T-helper 1 cell (primary cell): ENCODE measurements at regions not wholly inside any gene's neighbourhood (a gene's known extent, or its start where the extent isn't known, plus 50 kb on each side); places are given as distances from the start of the nearest gene placed in this dataset.

Experiments used
- DNase-seq, 5 donors: peaks; one replicate each; pipeline ENCODE4 v3.0.0-alpha.2; 2012 to 2020

DNA sequence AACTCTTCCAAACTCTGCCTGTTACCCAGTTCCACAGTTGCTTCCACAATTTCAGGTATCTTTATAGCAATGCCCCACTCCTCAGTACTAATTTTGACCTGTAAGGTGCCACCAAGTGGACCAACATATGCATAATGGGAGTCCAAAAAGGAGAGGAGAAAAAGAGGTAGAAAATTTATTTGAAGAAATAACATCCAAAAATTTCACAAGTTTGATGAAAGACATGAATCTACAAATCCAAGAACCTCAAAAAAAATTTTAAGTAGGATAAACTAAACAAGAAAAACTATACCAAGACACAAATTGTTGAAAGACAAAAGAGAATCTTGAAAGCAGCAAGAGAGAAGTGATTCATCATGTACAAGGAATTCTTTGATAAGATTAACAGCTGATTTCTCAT lies 79.8 kb downstream of the BARX1 start:
- DNase-seq: no peak

DNA sequence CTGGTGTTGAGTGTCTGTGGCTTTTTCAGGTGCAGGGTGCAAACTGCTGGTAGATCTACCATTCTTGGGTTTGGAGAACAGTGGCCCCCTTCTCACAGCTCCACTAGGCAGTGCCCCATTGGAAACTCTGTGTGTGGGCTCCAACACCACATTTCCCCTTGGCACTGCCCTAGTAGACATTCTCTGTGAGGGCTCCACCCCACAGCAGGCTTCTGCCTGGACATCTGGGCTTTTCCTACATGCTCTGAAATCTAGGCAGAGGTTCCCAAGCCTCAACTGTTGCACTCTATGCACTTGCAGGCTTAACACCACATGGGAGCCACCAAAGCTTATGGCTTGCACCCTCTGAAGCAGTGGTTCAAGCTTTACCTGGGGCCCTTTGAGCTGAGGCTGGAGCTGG lies 80.9 kb downstream of the BARX1 start:
- no peak for DNase-seq

DNA sequence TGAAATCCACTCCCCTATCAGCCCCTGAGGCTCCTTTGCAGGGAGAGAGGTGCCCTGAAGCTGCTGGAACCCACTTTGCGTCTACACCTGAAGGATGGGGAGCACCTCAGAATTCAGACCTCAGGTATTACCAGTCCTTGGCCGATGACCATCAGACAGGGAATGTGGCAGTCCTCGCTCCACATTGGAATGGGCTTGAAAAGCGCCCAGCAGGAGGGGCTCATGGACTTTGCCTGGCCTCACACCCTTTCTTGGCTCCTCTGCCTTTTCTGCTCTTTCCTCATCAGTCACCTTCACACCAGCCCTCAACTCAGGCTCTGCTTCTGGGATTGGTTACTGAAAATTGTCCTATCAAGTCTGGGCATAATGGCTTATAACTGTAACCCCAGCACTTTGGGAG lies 83.9 kb downstream of the BARX1 start:
- no peak for DNase-seq

DNA sequence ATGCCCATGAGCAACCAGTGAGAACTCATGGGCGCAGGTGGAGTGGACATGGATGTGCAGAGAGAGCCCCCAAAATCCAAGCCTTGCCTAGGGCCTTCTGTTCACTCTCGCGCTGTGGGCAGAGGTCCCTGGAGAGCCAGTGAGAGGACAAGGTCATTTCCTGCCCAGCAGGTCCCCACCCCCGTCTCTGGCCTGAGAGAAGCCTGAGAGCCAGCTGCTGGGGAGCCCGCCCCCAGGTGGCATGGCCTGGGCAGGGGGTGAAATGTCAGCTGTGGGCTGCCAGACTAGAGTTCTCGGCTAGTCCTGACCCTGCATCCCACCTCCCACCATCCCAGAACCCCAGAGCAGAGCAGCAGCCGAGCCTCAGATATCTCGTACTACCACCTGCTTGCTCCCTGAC lies 85.3 kb downstream of the BARX1 start:
- DNase-seq: no peak

DNA sequence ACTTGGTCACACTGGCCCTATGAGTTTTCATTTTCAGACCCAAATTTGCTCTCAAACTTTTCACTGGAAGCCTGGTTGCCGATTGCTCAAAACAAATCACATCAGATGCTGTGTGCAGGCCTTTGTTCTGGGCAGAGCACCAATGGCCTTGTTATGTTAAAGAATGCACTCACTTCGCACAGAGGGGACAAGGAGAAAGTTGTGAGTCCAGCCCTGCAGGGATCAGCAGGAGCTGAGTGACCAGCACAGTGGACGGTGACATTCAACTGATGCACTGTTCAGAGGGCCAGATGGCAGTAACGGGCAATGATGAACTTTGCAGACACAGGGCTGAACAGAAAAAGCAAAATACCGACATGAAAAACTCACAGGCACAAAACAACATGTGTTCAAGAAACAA lies 86.1 kb downstream of the BARX1 start:
- no peak for DNase-seq

DNA sequence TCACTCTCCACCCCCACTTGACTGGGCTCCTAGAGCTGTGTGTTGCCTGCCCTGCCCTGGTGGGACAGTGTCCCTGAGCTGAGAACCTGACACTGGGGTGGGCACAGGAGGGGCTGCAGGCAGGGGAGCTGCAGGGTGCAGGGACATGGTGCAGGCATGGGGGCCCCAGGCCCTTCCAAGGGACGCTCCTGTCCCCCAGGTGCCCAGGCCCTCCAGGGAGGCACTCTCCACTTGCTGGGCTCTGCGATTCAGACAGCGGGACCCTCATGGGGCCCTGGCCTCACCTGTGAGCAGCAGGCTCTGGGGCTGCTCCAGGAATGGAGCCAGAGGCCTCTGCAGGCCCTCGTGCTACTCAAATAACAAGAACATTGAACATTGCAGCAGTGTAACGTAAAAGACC lies 89.4 kb downstream of the BARX1 start:
- no peak for DNase-seq

DNA sequence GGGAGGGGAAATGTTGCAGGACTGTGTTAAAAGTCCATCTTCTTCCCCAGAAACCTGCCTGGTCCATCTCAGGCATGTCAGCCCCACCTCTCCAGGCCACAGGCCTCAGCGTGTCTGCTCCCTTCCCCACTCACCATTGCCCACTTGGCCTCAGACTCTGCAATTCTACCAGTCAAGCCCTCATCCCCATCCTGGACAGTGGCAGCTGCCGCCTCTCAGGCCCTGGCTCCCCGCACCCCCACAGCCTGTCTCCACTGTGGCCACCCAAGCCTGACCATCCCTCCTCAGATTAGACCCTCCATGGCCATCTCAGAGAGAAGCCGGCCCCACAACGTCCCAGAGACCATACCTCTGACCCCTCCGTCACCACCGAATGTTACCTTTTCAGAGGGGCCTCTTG lies 89.9 kb downstream of the BARX1 start:
- DNase-seq: no peak

DNA sequence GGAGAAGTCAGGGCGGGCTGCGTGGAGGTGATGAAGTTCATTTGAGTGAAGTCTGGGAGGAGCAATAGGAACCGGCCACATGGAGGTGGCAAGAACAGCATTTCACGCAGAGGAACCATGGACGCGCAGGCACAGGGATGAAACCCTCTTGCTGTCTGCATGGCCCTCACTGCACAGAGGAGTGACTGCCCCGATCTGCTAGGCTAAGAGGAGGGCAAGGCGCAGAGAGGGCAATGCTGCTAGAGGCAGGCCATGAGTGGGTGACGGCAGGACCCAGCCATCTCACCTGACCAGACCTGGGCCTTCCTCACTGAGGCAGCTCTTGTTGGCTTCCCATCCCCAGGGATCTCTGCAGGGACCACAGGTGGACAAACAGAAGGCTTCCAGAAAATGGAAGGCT lies 90.3 kb downstream of the BARX1 start:
- DNase-seq: no peak

DNA sequence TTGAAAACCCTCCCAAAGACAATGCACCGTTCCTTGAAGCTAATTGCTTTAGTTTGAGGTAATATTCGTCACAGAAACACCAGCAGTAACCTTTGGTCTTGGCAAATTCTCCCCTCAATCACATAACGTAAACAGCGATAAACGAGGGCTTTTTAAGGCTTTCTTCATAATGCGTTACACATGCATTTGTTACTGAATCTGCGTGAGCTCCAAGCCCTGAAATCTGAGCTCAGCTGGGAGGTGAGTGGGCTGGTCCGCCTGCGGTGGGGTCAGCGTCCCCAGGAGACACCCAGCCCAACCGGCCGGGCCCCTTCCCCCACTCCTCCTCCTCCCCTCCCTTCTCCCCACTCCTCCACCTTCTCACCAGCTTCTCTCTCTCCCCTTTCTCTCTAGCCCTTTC lies 91.1 kb downstream of the BARX1 start:
- DNase-seq: no peak

DNA sequence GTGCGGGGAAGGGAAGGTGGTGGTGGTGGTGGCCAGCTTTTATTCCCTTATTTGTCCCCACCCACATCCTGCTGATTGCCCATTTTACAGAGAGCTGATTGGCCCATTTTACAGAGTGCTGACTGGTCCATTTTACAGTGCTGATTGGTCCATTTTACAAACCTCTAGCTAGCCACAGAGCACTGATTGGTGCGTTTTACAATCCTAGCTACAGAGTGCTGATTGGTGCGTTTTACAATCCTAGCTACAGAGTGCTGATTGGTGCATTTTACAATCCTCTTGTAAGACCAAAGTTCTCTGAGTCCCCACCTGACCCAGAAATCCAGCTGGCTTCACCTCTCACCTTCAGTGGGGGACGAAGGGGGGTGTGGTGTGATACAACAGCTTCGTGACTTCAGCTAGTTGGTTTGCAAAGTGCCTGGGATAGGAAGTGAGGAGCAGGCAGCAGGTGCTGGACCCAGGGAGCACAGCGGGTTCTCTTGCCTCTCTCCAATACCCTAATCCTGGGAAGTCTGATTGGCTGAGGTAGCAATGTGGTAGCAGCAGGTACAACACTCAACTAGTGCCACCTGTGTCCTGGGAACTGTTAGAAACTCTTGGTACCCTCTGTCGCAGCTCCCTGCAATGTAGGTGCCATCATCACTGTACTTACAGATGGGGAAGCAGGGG lies 92.1 kb downstream of the BARX1 start:
- no peak for DNase-seq

DNA sequence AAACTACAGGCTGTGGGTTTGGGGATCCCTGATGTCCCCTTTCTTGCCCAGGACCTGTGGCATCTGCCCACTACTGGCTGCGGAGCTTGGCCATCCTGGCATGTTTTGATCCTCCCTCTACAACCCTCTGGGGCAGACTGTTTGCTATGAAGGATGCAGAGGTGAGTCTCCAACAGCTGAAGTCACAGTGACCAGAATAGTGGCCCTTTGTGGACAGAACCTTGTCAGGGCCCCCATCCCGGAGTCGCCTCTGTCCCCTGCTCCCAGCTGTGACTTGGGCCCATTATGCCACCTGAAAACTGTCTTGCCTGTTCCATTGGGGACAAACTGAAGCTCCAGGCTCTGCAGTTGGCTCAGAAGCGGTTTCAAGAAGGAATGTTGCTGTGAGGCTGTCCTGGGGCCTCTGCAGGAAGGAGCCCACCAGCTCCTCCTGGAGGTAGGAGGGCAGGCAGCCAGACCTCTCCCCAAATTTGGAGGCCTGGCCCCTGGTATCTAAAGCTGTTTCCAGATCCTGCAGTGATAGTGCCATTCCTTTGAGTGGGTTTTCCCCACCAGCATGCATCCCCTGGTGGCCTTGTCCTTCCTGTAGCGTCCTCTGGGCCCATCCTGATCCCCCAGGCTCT lies 93.3 kb downstream of the BARX1 start:
- no peak for DNase-seq

DNA sequence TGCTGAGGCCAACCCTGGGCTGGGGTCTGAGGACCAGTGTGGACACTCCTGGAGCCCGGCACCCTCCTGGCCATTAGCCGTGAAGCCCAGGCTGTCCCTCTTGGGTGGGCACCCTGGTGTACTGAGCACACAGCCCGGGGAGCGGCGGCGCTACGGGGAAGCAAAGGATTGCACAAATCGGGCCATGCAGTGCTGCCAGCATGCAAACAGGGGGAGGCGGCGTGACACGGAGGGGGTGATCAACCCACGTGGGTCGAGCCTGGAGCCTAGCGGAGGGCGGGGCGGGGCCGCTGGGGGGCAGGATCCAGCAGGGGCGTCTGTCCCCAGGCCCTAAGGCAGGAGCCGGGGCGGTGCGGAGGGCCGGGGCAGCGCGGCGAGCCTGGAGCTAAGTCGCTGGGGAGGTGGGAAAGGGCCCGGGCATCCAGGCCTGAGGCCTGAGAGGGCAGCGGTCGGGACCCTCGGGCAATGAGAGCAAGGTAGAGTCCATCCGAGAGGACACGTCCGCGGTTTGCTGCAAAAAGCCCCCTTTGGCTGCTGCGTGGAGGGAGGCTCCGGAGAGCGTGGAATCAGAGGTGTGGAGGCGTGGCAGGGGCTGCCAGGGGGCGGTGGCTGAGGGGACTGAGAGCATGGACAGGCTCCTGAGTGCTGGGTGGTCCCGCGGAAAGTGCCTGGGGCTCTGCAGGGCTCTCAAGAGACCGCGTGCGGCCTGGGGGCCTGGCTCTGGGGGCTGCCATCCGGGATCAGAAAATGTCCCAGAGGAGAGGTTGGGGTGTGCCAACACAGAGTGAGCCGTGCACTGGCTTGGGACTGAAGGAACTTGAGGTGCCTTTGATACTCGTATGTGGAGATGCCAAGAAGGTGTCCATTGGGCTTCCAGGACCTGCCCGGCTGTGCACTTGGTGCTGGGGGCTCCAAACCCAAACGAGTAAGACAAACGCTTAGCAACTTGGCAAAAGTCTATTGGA lies 94.2 kb downstream of the BARX1 start:
- no peak for DNase-seq

DNA sequence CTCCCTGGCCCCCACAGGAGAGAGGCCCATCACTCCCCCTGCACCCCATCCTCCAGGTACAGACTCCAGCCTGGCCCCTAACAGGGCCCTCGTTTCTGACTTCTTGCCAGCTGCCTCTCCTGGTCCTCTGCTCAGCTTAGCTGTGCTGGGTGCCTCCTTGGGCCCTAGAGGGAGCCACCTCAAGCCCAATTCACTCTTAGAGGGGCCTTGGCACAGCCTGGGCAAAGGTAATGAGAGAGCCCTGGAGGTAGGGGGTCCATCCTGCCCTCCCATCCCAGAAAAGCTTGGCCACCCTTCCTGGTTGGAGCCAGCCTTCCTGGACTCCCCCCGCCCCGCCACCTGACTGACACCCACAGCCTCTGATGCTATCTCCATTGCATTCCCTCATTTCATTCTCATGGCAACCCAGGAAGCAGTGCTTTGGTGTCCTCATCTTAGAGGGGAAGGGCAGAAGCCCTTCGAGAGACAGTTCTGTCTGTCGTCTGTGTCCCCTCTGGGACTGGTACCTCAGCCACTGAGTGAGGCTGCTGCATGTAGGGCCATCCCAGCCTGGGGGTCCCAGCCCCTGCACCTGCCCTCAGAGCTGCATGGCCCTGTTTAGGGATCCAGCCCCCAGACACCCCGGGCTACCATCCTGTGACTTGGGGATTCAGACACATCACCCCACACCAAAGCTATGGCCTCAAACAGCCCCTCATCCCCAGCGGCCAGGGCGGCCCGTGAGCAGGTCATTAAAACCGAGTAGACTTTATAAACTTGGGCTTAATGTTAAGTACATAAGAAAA lies 95.5 kb downstream of the BARX1 start:
- DNase-seq: no peak

DNA sequence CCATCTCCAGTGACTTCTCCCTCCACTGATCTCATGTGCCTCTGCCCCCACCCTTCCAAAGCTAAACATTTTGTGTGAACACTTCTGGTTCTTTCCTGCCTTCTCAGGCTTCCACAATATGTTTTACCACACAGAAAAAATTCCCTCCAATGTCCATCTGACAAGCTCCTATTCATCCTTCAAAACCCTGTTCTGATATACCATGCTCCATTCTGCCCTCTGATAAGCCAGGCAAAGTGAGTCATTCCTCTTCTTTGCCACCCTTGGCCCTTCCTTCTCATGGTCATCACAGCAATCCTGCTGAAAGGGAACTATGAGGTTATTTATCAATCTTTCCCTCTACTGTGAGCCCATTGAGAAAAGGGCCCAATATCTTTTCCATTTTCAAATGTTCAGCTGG lies 97.6 kb downstream of the BARX1 start:
- no peak for DNase-seq

DNA sequence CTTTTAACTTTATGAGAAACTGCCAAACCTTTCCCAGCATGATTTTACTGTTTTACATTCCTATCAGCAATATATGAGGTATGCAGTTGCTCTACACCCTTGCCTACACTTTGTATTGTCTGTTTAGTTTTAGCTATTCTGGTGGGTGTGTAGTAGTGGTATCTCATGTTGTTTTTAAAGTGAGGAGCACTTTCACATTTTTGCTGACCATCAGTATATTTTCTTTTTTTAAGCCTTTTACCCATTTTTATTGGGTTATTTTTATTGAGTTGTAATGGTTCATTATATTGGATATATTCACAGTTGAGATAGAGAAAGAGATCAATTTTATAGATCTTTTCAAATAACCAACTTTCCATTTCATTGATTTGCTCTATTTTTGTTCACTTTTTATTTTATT lies 102.4 kb downstream of the BARX1 start:
- DNase-seq: no peak

DNA sequence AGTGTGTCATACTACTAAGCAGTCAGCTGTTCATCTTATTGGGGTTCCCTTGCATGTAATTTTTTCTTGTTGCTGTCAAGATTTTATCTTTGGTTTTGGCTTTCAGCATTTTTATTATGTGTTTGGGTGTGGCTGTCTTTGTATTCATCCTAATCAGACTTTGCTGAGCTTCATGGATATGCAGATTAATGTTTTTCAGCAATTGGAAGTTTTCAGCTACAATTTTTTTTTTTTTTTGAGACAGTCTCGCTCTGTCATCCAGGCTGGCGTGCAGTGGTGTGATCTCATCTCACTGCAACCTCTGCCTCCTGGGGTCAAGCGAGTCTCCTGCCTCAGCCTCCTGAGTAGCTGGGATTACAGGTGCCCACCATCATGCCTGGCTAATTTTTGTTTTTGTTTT lies 108.8 kb downstream of the BARX1 start:
- DNase-seq: no peak

DNA sequence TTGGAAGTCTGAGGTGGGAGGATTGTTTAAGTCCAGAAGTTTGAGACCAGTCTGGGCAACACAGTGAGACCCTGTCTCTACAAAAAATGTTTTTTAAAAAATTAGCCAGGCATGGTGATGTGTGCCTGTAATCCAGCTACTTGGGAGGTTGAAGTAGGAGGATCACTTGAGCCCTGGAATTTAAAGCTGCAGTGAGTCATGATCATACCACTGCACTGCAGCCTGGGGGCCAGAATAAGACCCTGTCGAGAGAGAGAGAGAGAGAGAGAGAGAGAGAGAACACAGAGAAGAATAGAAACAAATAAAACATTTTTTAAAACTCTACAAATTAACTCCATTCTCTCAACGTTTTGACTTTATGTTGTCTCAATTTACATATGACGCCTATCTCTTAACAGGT lies 111.8 kb downstream of the BARX1 start:
- DNase-seq: no peak

DNA sequence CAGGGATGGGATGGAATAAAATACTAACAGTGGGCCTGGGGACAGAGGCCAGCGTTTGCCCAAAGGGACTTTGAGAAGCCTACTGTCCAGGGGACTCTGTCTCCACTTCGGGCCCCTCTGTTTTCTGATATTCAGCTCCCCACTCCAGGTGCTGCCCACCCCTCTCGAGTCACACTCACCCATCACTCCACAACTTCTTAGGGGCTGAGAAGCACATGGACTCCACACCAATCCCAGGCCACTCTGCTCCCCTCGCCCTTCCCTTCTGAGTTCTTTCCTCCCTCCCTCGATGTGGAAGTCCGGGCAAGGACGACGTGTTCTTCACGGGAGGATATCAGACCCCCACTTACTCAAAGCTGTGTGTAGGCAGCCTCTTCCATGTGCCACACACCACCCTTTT lies 124.5 kb downstream of the BARX1 start:
- no peak for DNase-seq

DNA sequence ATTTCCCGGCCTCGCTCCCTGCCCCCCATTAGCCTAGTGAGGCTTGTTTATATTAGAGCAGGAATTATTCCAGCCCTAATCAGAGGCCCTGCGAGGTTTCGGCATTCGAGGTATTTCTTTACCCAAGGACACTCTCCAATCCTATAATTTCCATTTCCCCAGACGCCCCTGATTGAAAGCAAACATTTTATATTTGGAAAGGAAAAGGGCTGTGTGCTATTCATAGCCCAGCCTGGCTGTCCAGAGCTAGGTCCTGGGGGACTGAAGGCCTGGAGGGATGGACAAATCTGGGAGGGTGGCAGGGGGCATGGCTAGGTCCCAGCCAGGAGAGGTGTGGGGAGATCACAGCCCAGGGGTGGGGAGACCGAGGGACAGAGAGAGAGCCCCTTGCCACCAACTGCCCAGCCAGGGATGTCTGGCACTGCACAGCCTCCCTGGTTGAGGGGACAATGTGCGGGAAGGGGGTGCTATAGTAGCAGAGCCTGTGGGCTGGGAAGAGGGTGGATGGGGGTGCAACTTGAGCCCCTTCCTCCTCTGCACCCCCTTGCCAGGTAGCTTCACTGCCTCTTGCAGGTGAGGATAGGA lies 125.1 kb downstream of the BARX1 start:
- no peak for DNase-seq

DNA sequence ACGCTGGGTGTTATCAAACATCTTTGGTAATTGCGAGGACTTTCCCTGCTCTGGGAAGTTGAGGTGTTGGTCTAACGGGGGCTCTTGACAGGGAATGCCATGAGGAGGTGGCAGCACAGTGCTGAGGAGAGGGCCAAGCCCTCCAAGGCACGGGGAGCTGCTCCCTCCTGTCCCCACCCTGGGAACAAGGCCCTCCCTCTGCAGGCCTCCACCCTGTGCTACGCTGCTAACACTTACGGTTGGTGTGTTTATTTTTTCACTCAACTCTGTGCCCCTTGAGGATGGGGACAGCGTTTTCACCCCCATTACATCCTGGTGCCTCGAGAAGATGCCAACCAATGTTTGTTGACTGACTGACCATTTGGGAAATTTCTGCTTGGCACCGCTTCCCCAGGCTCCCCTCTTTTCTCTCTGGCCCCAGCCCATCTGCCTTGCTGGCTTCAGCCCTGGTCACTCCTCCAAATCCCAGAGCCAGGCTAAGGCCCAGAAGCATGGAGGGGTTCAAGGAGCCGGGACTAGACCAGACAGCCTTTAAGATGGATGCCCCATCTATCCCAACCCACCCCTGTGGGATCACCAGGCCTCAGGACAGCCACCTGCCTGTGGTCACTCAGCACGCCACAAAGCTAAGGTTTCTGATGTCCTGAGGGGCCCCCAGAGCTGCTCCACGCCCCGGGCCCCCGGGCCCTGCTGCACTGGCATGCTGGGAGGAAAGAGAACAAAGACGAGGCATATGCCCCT lies 125.7 kb downstream of the BARX1 start:
- no peak for DNase-seq

DNA sequence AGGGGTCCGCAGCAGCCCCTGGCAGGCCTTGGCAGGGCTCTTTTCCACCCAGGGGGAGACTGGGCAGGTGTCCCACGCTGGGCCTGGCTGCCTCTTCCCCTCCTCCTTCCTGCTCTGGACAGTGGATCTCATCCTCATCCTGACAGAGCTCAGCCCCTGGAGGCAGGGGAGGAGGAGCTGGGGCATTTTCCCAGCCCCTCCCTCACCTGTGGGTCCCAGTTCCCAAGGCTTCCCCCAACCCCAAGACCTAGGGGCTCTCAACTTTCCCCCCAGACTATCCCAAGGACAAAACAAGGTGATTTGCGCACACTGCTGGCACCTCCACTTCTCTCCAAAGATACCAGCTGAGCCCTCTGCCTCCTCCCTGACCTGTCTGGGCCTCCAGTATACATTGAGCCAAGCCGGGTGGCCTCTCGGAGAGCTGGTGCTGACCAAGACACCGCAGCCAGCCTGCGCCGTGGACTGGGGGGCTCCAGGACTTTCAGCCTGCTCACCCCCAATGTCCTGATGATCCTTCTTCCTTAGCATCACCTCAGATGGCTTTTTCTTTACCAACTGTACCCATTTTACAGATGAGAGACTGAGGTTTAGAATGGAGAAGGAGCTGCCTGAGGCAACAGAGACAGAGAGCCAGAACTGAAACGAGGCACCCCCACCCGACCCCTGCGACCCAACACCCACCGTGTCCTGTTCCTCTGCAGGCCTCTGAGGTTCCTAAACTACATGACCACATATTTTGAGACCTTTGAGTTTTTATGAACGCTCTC lies 126.6 kb downstream of the BARX1 start:
- DNase-seq: no peak
